NCI-H524 treated with DMSO at 0.1 percent for 48 hours (cell line): ENCODE measurements at regions not wholly inside any gene's neighbourhood (a gene's known extent, or its start where the extent isn't known, plus 50 kb on each side); places are given as distances from the start of the nearest gene placed in this dataset.

Experiments
- DNase-seq: peaks from one replicate; lab custom pipeline; 2025; lab: John Stamatoyannopoulos, UW

- no peak for DNase-seq
These were observed 473.9 kb upstream of the HS6ST1 start for GRCh38 chr2:128792476-128793054.

- no peak for DNase-seq
These were observed 474.7 kb upstream of the HS6ST1 start for GRCh38 chr2:128793404-128793803.

GRCh38 chr2:128794285-128794684, 475.6 kb upstream of the HS6ST1 start:
- DNase-seq, result no peak

GRCh38 chr2:128796321-128796720, 477.7 kb upstream of the HS6ST1 start:
- no peak for DNase-seq

- DNase-seq, result no peak
These were observed 478.4 kb upstream of the HS6ST1 start for GRCh38 chr2:128797092-128797491.

GRCh38 chr2:128797533-128797932, 478.9 kb upstream of the HS6ST1 start:
- DNase-seq, result no peak

GRCh38 chr2:128797937-128798336, 479.3 kb upstream of the HS6ST1 start:
- DNase-seq, result no peak

- peak; percentile 8 for DNase-seq
These were observed 480.0 kb upstream of the HS6ST1 start for GRCh38 chr2:128798502-128799283.

- DNase-seq, result no peak
These were observed 480.6 kb upstream of the HS6ST1 start for GRCh38 chr2:128799284-128799552.

- no peak for DNase-seq
These were observed 481.1 kb upstream of the HS6ST1 start for GRCh38 chr2:128799730-128800129.

- no peak for DNase-seq
These were observed 482.9 kb upstream of the HS6ST1 start for GRCh38 chr2:128801576-128801975.

- no peak for DNase-seq
These were observed 484.6 kb upstream of the HS6ST1 start for GRCh38 chr2:128803222-128803621.

GRCh38 chr2:128805237-128805636, 486.6 kb upstream of the HS6ST1 start:
- no peak for DNase-seq

GRCh38 chr2:128805918-128806317, 487.2 kb upstream of the HS6ST1 start:
- no peak for DNase-seq

- no peak for DNase-seq
These were observed 488.6 kb upstream of the HS6ST1 start for GRCh38 chr2:128807317-128807716.

GRCh38 chr2:128808462-128809258, 490.0 kb upstream of the HS6ST1 start:
- DNase-seq, result no peak

- DNase-seq, result no peak
These were observed 490.6 kb upstream of the HS6ST1 start for GRCh38 chr2:128809259-128809636.

GRCh38 chr2:128809880-128810279, 491.2 kb upstream of the HS6ST1 start:
- DNase-seq, result no peak

- DNase-seq, result no peak
These were observed 493.7 kb upstream of the HS6ST1 start for GRCh38 chr2:128812183-128812940.

GRCh38 chr2:128813352-128814034, 494.8 kb upstream of the HS6ST1 start:
- no peak for DNase-seq

GRCh38 chr2:128815248-128815647, 496.6 kb upstream of the HS6ST1 start:
- DNase-seq, result no peak

GRCh38 chr2:128817171-128817570, 498.5 kb upstream of the HS6ST1 start:
- no peak for DNase-seq
